NCI-H774 (cell line): ENCODE measurements at regions not wholly inside any gene's neighbourhood (a gene's known extent, or its start where the extent isn't known, plus 50 kb on each side); places are given as distances from the start of the nearest gene placed in this dataset.
A peak's percentile ranks its signal among the peaks of the same experiment; 100 is the strongest.

Experiments used
- DNase-seq: peaks from one replicate; lab custom pipeline; 2025; lab: John Stamatoyannopoulos, UW

- DNase-seq = no peak
Measured at GRCh38 chr3:72259755-72260587, 475.0 kb upstream of the PROK2 start.

- no peak for DNase-seq
Measured at GRCh38 chr3:72258361-72259141, 473.6 kb upstream of the PROK2 start.

GRCh38 chr3:72257738-72258137 is 472.8 kb upstream of the PROK2 start:
- no peak for DNase-seq

- DNase-seq = no peak
Measured at GRCh38 chr3:72257203-72257602, 472.3 kb upstream of the PROK2 start.

- no peak for DNase-seq
Measured at GRCh38 chr3:72256716-72257115, 471.8 kb upstream of the PROK2 start.

- peak; percentile 63 for DNase-seq
Measured at GRCh38 chr3:72255791-72256559, 471.0 kb upstream of the PROK2 start.

GRCh38 chr3:72255191-72255590 is 470.2 kb upstream of the PROK2 start:
- DNase-seq = no peak

- no peak for DNase-seq
Measured at GRCh38 chr3:72254483-72254882, 469.5 kb upstream of the PROK2 start.

- no peak for DNase-seq
Measured at GRCh38 chr3:72250725-72251124, 465.8 kb upstream of the PROK2 start.

- no peak for DNase-seq
Measured at GRCh38 chr3:72248869-72249268, 463.9 kb upstream of the PROK2 start.

- DNase-seq = no peak
Measured at GRCh38 chr3:72248389-72248761, 463.4 kb upstream of the PROK2 start.

- no peak for DNase-seq
Measured at GRCh38 chr3:72247645-72248388, 462.9 kb upstream of the PROK2 start.

GRCh38 chr3:72247126-72247525 is 462.2 kb upstream of the PROK2 start:
- no peak for DNase-seq

GRCh38 chr3:72246685-72247084 is 461.7 kb upstream of the PROK2 start:
- DNase-seq = no peak

GRCh38 chr3:72245183-72245811 is 460.3 kb upstream of the PROK2 start:
- DNase-seq = no peak

GRCh38 chr3:72244396-72244795 is 459.4 kb upstream of the PROK2 start:
- no peak for DNase-seq

GRCh38 chr3:72242326-72242725 is 457.4 kb upstream of the PROK2 start:
- DNase-seq = no peak

- no peak for DNase-seq
Measured at GRCh38 chr3:72241525-72241924, 456.6 kb upstream of the PROK2 start.

GRCh38 chr3:72240531-72240930 is 455.6 kb upstream of the PROK2 start:
- no peak for DNase-seq

- DNase-seq = no peak
Measured at GRCh38 chr3:72238801-72239200, 453.9 kb upstream of the PROK2 start.

GRCh38 chr3:72238010-72238691 is 453.2 kb upstream of the PROK2 start:
- DNase-seq = no peak
